GM12891 (cell line): ENCODE measurements at regions not wholly inside any gene's neighbourhood (a gene's known extent, or its start where the extent isn't known, plus 50 kb on each side); places are given as distances from the start of the nearest gene placed in this dataset.

Experiments used
- PAX5 ChIP-seq: IDR thresholded peaks from 2 replicates; pipeline ENCODE4 v1.6.1; 2011; ENCODE audit warnings: low read length, moderate library complexity, mild to moderate bottlenecking; ENCODE audit not compliant: insufficient read depth, severe bottlenecking
- POLR2AphosphoS5 ChIP-seq: IDR thresholded peaks from 2 replicates; pipeline ENCODE4 v1.6.1; 2011; ENCODE audit warnings: low read depth, low read length, control low read depth

- no peak for TF ChIP-seq POLR2AphosphoS5
- TF ChIP-seq PAX5, result no peak
Observed at GRCh38 chr9:31912636-31913035, 471.8 kb upstream of the ACO1 start.
